Epithelial cell of prostate (primary cell): ENCODE measurements at regions not wholly inside any gene's neighbourhood (a gene's known extent, or its start where the extent isn't known, plus 50 kb on each side); places are given as distances from the start of the nearest gene placed in this dataset.

Experiments
- DNase-seq: peaks from one replicate; pipeline ENCODE4 v3.0.0-alpha.2; 2011; ENCODE audit warnings: low read depth, low spot score
- H3K27ac ChIP-seq: fragments of 450-650 bp; 2 replicates; pipeline ENCODE4 v1.5.1; 2017; ENCODE audit warnings: mild to moderate bottlenecking

DNA sequence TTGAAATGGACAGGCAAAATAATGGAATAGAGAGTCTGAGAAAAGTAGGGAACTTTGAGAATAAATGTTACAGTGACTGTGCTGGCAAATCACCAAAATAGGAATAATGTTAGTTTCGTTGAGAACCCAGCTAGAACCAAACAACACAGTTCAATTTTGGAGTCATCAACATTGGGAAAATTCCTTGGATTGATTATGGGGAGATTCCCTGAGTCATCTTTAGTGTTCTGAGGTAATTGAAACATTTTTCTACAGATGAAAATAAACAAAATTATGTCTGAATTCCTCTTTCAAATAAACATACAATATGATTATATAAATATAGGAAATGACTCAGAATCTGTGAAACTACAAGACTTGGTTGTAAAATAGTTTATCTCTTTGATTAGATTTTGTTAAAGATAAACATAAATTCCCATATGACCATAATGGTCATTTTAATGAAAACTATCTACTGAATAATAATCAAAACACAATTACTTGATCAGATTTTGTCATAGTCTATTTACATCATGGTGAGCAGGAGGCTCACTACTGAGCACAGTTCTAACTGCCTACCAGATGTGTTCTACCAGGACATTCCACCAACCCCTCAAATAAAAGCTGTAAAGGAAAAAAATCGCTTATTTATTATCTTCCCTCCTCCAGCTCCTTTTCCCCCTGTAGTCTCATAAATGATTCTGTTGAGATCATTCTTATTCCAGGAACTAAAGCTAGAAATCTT is 51.4 kb upstream of the GABRA2 start:
- H3K27ac ChIP-seq, result no peak overlapping the region
- DNase-seq, result no peak
